ENCODE measurements at regions not wholly inside any gene's neighbourhood (a gene's known extent, or its start where the extent isn't known, plus 50 kb on each side); places are given as distances from the start of the nearest gene placed in this dataset.

GRCh38 chr2:49259926-49260325 is 105.6 kb upstream of the FSHR start:
- H3K79me2 ChIP-seq (ENCODE audit: insufficient read depth, low read depth), result no peaks in the 10 kb centered on the region
- no peaks in the 10 kb centered on the region for H3K27me3 ChIP-seq (ENCODE audit: insufficient read depth, low read depth)
- TF ChIP-seq CTCF (conservative IDR thresholded peaks at IDR 0.05; ENCODE audit: low read depth, low read length), result no peak
- no peak overlapping the region for H3K27ac ChIP-seq
- H3K9ac ChIP-seq, result no peak overlapping the region
- no peaks in the 10 kb centered on the region for H3K36me3 ChIP-seq (ENCODE audit: insufficient read depth)
- no peak overlapping the region for H2AFZ ChIP-seq (ENCODE audit: low read depth)
- H3K4me3 ChIP-seq (IDR thresholded peaks at IDR 0.05; ENCODE audit: insufficient read depth, low read depth, low read length), result no peak overlapping the region
- no peaks in the 10 kb centered on the region for H4K20me1 ChIP-seq (ENCODE audit: insufficient read depth)
- H3K4me2 ChIP-seq, result no peak overlapping the region
- H3K4me1 ChIP-seq (ENCODE audit: low read depth, poor library complexity, severe bottlenecking), result no peaks in the 10 kb centered on the region

- Histone ChIP-seq H3K27ac (no peak overlapping the region), H3K9ac (no peak overlapping the region), H3K79me2 (ENCODE audit: insufficient read depth, low read depth) (no peaks in the 10 kb centered on the region), H3K27me3 (ENCODE audit: insufficient read depth, low read depth) (no peaks in the 10 kb centered on the region), H3K36me3 (ENCODE audit: insufficient read depth) (no peaks in the 10 kb centered on the region), H3K4me2 (no peak overlapping the region), H4K20me1 (ENCODE audit: insufficient read depth) (no peaks in the 10 kb centered on the region), H3K4me1 (ENCODE audit: low read depth, poor library complexity, severe bottlenecking) (no peaks in the 10 kb centered on the region), H3K4me3 (IDR thresholded peaks at IDR 0.05; ENCODE audit: insufficient read depth, low read depth, low read length) (no peak overlapping the region), H2AFZ (ENCODE audit: low read depth) (no peak overlapping the region)
- peak; percentile 37; the same call in 1 of the 2 replicates for TF ChIP-seq CTCF (conservative IDR thresholded peaks at IDR 0.05; ENCODE audit: low read depth, low read length)
Observed at GRCh38 chr2:49255409-49255971, 101.2 kb upstream of the FSHR start.

GRCh38 chr2:49254401-49254800 is 100.1 kb upstream of the FSHR start:
- no peak for TF ChIP-seq CTCF (conservative IDR thresholded peaks at IDR 0.05; ENCODE audit: low read depth, low read length)

GRCh38 chr2:49251766-49252165 is 97.5 kb upstream of the FSHR start:
- H3K4me1 ChIP-seq (ENCODE audit: low read depth, poor library complexity, severe bottlenecking), result no peaks in the 10 kb centered on the region
- H4K20me1 ChIP-seq (ENCODE audit: insufficient read depth), result no peaks in the 10 kb centered on the region
- H3K36me3 ChIP-seq (ENCODE audit: insufficient read depth), result no peaks in the 10 kb centered on the region
- no peaks in the 10 kb centered on the region for H3K79me2 ChIP-seq (ENCODE audit: insufficient read depth, low read depth)
- no peak overlapping the region for H3K4me2 ChIP-seq
- H3K9ac ChIP-seq, result no peak overlapping the region
- TF ChIP-seq CTCF (conservative IDR thresholded peaks at IDR 0.05; ENCODE audit: low read depth, low read length), result no peak
- H2AFZ ChIP-seq (ENCODE audit: low read depth), result no peak overlapping the region
- no peaks in the 10 kb centered on the region for H3K27me3 ChIP-seq (ENCODE audit: insufficient read depth, low read depth)
- H3K4me3 ChIP-seq (IDR thresholded peaks at IDR 0.05; ENCODE audit: insufficient read depth, low read depth, low read length), result no peak overlapping the region
- no peak overlapping the region for H3K27ac ChIP-seq

More at GRCh38 chr2:49254401-49254800, 100.1 kb upstream of the FSHR start:
- no peak overlapping the region for H2AFZ ChIP-seq (ENCODE audit: low read depth)
- H3K9ac ChIP-seq, result no peak overlapping the region
- no peak overlapping the region for H3K27ac ChIP-seq
- no peaks in the 10 kb centered on the region for H3K36me3 ChIP-seq (ENCODE audit: insufficient read depth)
- H3K4me2 ChIP-seq, result no peak overlapping the region
- no peaks in the 10 kb centered on the region for H3K79me2 ChIP-seq (ENCODE audit: insufficient read depth, low read depth)
- H3K4me1 ChIP-seq (ENCODE audit: low read depth, poor library complexity, severe bottlenecking), result no peaks in the 10 kb centered on the region
- H4K20me1 ChIP-seq (ENCODE audit: insufficient read depth), result no peaks in the 10 kb centered on the region
- no peaks in the 10 kb centered on the region for H3K27me3 ChIP-seq (ENCODE audit: insufficient read depth, low read depth)
- H3K4me3 ChIP-seq (IDR thresholded peaks at IDR 0.05; ENCODE audit: insufficient read depth, low read depth, low read length), result no peak overlapping the region

Data from KMS-11 (cell line).